Adipose tissue (tissue), 3 donors: ENCODE measurements at regions not wholly inside any gene's neighbourhood (a gene's known extent, or its start where the extent isn't known, plus 50 kb on each side); places are given as distances from the start of the nearest gene placed in this dataset.

Source experiments
- H3K27ac ChIP-seq: one replicate; pipeline ENCODE4 v1.5.1; 2013; ENCODE audit warnings: low read depth, low read length
- WGBS, 3 donors: extraction: QIAGEN DNeasy Blood & Tissue Kit; methylation state at CpG; one replicate each; pipeline ENCODE4 v1.1.7; 2013; 5-methylcytosine and 5-hydroxymethylcytosine counted together
- donor health status: healthy with polysubstance abuse.
- donor health status: Bipolar disorder and iron deficiency.
- donor health status: healthy.

DNA sequence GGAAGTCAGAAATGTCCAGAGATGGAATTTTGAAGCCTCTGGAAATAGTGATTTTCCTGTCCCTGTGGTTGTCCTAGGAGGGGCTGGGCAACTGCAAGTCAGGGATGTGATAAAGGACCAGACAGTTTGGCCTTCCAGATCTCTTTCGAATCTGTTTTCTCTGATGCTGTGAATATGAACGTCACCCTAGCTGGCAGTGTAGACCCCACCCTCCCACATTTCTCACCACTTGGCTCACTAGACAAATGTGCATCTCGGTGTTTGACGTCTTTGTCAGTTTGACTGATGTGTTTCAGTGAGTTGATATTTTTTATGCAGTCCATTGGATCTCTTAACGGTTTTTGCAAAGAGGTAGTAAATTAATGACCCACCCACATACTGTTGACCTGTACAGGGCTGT, 301.2 kb downstream of the TNS1 start:
- WGBS, 3 donors, result 77 to 88% (median 83%) methylated on average over 5 of the region's 5 CpGs

GRCh38 chr2:217698691-217699090, 304.1 kb downstream of the TNS1 start:
- no peak overlapping the region for H3K27ac ChIP-seq
- WGBS, 3 donors, result 78 to 90% (median 86%) methylated on average over 3 of the region's 3 CpGs

More for the DNA sequence above, 301.2 kb downstream of the TNS1 start:
- H3K27ac ChIP-seq, result no peak overlapping the region

GRCh38 chr2:217695033-217695520, 307.7 kb downstream of the TNS1 start:
- 50 to 82% (median 60%) methylated on average over 3 of the region's 3 CpGs for WGBS, 3 donors
- no peak overlapping the region for H3K27ac ChIP-seq

DNA sequence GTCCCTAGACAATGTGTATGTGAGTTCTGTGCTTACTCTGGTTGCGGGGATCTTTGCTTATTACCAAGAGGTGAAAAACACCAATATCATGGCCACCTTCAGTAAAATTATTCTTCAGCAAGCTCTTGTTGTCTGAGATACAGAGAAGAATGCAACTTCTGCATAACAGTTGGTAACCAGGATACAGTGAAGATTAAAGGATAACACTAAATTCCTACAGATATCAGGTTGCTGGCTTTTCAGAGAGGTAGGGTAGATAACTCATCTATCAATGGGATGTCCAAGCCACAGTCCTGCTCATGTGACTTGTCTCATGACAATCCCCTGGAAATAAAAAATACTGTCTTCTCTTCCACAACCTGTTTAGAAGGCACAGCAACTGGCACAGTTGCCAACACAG, 308.5 kb downstream of the TNS1 start:
- WGBS, 3 donors, result 97 to 98% (median 98%) methylated on average over 1 of the region's 1 CpG
- no peak overlapping the region for H3K27ac ChIP-seq

DNA sequence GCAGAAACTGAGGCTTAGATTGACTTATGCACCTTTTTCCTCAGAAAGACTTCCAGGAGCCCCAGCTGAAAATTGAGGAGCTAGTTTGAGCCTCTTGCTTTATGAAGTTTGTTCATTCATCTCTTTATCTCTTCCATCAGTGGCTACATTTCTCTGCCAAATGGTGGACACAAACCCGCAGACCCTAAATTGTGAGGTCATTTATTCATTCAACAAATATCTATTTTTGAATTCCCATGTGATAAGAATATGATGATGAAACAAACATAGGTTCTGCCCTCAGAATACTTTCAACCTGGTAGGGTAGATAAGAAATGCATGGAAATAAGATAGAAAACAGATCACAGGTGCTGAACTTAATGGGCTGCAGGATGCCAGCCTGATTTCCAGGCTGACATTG, 309.4 kb downstream of the TNS1 start:
- H3K27ac ChIP-seq, result no peak overlapping the region
- 88 to 92% (median 89%) methylated on average over 1 of the region's 1 CpG for WGBS, 3 donors

DNA sequence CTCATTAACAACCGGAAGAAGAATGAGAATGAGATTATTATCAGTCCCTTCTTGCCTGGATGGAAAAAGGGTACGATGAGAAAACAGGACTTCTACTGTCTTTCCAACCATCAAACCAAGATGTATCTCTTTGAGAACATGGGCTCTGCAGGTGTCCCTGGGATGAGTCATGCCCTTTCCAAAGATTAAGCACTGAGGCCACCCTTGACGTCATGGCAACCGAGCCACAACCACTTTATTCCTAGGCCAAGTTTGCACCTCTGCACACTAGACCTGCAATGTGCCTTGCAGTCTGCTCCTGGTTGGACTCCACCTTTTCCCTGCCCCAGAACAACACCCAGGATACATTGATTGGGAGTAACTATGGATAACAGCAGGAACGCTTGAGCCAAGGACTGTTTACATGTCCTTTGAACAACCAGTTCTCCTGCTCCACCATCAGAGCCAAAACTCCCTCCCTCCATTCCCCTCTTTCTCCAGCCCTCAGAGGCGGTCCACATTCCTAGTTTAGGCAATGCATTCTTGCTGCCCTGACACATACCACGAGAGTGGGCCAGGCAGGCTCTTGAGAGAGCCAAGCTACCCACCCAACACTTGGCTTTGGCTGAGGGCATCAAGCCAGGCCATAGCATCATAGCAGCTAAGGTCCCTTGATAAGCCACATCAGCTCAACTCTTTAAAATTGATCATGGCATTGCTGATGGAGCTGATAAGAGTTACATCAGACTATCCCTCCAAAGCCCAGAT, 310.7 kb downstream of the TNS1 start:
- 75 to 82% (median 76%) methylated on average over 7 of the region's 7 CpGs for WGBS, 3 donors

DNA sequence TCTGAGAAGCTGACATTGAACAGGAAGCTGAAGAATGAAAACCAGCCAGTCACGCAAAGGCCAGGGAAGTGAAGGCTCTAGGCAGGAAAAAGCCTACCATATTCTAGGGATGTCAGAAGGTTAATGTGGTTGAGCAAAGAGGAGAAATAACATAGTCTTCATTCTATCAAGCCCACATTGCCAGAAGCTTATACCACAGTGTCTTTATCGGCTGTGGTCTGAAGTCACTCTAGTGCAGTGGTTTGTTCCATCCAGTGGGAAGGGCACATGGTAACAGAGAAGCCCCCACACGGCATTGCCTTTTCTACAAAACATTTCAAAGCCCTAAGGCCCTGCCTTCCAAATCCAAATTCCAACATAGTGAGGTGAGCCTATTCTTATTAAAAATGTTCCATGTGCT, 311.3 kb downstream of the TNS1 start:
- WGBS, 3 donors, result 79 to 97% (median 89%) methylated on average over 3 of the region's 3 CpGs
- H3K27ac ChIP-seq, result no peak overlapping the region

More for the DNA sequence above, 310.7 kb downstream of the TNS1 start:
- no peak overlapping the region for H3K27ac ChIP-seq

DNA sequence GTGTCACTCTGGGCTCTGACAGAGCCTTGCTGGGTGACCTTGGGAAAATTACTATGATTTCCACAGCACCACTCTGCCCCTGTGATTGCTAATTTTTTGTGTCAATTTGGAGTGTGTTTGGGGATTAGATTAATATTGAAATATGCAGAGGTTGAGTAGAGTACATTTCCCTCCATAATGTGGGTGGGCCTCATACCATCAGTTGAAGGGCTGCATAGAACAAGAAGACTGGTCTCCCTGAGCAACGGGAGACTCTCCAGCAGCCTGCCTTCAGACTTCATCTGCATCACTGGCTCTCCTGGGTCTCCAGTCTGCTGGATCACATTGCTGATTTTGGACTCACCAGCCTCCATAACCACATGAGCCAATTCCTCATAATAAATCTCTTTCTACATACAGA, 313.7 kb downstream of the TNS1 start:
- no peak overlapping the region for H3K27ac ChIP-seq
- WGBS, 3 donors, result 85 to 95% (median 91%) methylated on average over 1 of the region's 1 CpG

GRCh38 chr2:217688494-217688893, 314.3 kb downstream of the TNS1 start:
- H3K27ac ChIP-seq, result no peak overlapping the region
- WGBS, 3 donors, result 84 to 92% (median 86%) methylated on average over 3 of the region's 3 CpGs

DNA sequence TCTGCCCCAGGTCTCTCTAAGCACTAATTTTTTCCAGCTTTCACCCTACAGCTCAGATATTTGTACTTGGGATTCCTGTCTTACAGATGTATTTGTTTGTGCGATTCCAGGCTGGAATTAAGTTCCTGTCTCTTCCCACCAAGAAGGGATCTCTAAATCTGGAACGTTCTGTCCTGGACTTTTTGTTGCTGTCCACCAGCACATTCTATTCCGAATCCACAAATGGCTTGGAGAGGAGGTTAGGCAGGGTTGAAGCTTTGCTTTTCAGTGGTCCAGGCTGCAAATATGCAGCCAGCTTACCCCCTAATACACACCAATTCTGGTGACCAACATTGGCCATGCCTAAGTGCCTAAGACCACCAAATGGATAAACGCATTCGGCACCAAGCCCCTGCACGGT, 315.0 kb downstream of the TNS1 start:
- 88 to 93% (median 91%) methylated on average over 6 of the region's 6 CpGs for WGBS, 3 donors

GRCh38 chr2:217685255-217685605, 317.6 kb downstream of the TNS1 start:
- H3K27ac ChIP-seq, result no peak overlapping the region
- WGBS, 3 donors, result 14 to 30% (median 27%) methylated on average over 4 of the region's 4 CpGs

More for the DNA sequence above, 315.0 kb downstream of the TNS1 start:
- H3K27ac ChIP-seq, result no peak overlapping the region

DNA sequence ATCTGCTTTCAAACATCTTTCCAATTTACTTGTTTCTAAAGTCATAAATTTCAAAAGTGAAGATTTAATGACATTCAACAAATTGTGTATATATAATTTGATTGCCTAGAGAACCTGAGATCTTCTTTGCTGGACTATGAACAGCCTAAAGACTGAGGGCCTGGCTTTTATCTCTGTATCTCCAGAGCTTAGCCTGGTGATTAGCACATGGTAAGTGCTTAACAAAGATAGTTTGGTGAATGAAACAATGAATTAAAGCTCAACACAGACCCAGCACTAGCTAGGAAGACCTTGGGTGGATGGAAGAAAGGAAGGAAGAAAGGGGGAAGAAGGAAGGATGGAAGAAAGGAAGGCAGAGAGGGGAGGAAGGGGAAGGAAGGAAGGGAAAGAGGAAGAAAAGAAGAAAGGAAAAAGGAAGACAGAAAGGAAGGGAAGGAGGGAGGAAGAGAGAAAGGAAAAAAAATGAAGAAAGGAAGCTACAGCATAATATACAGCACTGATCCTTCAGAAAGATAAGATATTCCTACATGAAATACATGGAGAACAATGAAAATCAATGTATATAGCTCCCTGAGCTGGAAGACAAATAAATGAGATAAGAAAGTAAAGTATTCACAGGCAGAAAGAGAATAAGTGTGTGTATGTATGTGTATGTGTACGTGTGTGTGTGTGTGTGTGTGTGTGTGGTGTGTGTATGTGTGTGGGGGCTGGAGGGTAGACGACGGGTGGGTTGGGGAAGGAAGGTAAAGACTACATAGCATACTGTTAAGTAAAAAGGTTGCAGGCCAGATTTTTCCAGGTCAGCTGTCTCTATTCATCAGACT, 318.2 kb downstream of the TNS1 start:
- WGBS, 3 donors, result 52 to 70% (median 66%) methylated on average over 3 of the region's 3 CpGs
- no peak overlapping the region for H3K27ac ChIP-seq

DNA sequence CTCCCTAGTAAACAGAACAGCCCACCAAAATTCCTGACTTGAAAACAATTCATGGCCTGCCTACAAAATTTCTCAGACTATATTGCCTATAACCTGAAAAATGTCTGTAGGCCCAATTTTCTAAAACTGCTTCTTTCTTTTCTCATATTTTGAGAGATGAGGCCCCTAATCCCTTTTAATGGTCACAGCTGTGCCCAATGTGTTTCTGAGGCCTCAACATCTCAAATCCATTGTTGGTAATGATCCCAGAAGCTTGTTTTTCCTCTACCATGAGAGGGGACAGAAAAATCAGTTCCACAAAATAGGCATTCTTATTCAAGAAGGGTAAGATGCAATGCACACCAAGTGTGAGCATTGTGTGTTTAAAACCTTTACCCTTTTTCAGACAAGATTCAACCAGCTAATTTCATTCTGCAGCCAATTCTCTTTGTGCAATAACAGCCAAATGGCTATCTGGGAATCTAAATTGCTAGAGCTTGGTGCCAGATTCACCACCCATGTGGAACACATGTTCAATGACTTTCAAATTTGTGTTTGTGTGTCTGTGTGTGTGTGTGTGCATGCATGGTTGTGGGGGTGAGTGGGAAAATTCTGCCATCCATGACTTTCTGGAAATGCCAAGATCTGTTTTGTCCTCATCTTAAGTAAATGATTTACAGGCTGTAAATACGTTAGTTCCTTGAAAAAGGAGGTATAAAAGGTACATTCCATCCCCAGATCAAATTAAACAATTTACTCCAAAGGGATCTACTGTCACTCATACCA, 319.5 kb downstream of the TNS1 start:
- 70 to 91% (median 83%) methylated on average over 1 of the region's 1 CpG for WGBS, 3 donors
- H3K27ac ChIP-seq, result no peak overlapping the region

DNA sequence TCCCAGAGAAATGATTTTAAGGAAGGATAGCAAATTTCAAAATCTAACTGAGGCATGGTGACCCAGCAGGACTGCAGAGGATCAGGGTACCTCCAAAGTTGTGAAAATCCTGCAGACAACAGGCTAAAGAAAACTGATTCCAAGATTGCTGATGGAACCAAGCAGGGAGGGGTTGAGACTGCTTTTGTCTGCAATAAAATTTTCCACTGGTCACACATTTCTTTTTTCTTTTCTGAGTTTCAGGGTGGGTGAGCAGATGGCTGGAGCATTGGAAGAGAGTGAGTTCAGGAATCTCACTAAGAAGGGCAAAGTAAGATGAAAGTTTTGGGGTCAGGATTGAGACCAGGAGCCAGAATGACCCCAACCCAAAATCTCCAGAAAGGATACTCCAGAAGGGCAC, 321.0 kb downstream of the TNS1 start:
- no peak overlapping the region for H3K27ac ChIP-seq

GRCh38 chr2:217680381-217680780, 322.4 kb downstream of the TNS1 start:
- 81 to 95% (median 95%) methylated on average over 2 of the region's 2 CpGs for WGBS, 3 donors
- no peak overlapping the region for H3K27ac ChIP-seq

DNA sequence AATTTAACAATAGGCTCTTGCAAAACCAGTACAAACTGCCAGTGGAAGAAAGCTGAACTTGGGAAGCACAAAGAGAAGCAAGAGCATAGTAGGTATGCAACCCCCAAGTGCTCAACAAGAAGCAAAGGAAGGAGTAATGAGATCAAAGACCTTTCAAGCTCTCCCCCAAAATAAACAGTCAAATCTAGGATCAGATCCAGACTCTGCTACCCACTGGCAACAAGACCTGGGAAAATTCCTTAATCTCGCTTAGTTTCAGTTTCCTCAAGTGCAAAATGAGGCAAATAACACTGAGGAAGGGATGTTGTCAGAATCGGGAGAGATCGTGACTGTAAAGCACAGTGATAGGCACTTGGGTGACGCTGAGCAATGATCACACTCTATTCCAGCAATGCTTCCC, 329.2 kb downstream of the TNS1 start:
- 63 to 71% (median 68%) methylated on average over 4 of the region's 4 CpGs for WGBS, 3 donors
- H3K27ac ChIP-seq, result no peak overlapping the region

GRCh38 chr2:217672472-217672871, 330.3 kb downstream of the TNS1 start:
- H3K27ac ChIP-seq, result no peak overlapping the region
- 78 to 88% (median 82%) methylated on average over 3 of the region's 3 CpGs for WGBS, 3 donors

- 37 to 69% (median 44%) methylated on average over 2 of the region's 2 CpGs for WGBS, 3 donors
- H3K27ac ChIP-seq, result no peak overlapping the region
These were observed 330.9 kb downstream of the TNS1 start for GRCh38 chr2:217671871-217672270.

GRCh38 chr2:217671075-217671474, 331.7 kb downstream of the TNS1 start:
- no peak overlapping the region for H3K27ac ChIP-seq
- WGBS, 3 donors, result 71 to 85% (median 85%) methylated on average over 1 of the region's 1 CpG
